GM12874 (cell line): ENCODE measurements at regions not wholly inside any gene's neighbourhood (a gene's known extent, or its start where the extent isn't known, plus 50 kb on each side); places are given as distances from the start of the nearest gene placed in this dataset.

Experiments used
- TF ChIP-seq, protein P1 (sequence below): IDR thresholded peaks from 2 replicates; pipeline ENCODE4 v1.5.1; 2011; ENCODE audit warnings: low read depth, mild to moderate bottlenecking, control low read depth, low read length, moderate library complexity; ENCODE audit not compliant: insufficient read depth

GRCh38 chr11:13216019-13216710 lies 61.4 kb upstream of the BMAL1 start:
- TF ChIP-seq, protein P1, sequence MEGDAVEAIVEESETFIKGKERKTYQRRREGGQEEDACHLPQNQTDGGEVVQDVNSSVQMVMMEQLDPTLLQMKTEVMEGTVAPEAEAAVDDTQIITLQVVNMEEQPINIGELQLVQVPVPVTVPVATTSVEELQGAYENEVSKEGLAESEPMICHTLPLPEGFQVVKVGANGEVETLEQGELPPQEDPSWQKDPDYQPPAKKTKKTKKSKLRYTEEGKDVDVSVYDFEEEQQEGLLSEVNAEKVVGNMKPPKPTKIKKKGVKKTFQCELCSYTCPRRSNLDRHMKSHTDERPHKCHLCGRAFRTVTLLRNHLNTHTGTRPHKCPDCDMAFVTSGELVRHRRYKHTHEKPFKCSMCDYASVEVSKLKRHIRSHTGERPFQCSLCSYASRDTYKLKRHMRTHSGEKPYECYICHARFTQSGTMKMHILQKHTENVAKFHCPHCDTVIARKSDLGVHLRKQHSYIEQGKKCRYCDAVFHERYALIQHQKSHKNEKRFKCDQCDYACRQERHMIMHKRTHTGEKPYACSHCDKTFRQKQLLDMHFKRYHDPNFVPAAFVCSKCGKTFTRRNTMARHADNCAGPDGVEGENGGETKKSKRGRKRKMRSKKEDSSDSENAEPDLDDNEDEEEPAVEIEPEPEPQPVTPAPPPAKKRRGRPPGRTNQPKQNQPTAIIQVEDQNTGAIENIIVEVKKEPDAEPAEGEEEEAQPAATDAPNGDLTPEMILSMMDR = no peak

- TF ChIP-seq, protein P1 = no peak
Observed at GRCh38 chr11:13216711-13217075, 60.9 kb upstream of the BMAL1 start.

GRCh38 chr11:13220148-13220547 lies 57.4 kb upstream of the BMAL1 start:
- TF ChIP-seq, protein P1 = no peak

DNA sequence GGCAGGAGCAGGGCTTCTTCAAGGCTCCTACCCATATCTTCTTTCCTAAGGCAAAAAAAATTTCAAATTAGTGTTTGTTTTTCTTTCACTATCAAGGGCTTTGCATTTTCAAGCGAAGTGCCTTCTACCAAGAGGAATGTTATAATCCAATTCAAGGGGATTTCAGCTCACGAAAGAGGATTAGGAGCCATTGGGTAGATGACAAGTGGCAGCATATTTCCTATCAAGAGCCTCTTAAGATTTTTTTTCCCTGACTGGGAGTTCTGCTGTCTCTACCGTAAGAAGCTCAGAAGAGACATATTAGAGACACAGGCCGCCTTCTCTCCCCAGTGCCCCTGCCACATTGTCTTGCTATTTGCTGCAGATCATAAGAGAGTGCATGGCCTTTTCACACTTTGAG lies 55.9 kb upstream of the BMAL1 start:
- TF ChIP-seq, protein P1 = no peak

GRCh38 chr11:13222285-13222684 lies 55.3 kb upstream of the BMAL1 start:
- TF ChIP-seq, protein P1 = no peak

DNA sequence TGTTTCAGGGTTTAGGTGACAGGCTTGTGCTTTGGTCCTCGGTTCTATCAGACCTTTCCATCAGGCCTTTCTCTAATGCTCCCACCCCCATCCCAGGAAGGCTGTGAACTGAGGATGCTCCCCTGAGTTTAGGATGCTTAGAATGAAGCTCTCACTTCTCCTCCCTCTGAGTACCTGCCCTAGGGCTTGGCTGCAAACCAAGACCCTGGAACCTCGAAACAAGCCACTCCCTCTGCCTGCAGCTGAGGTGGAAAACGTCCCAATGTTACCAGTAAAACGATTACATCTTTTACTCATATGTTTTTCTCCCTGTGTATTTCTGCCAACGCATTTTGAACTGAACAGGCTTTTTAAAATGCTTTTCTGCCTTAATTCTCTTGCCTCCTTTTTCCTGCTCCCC lies 54.5 kb upstream of the BMAL1 start:
- TF ChIP-seq, protein P1 = no peak

DNA sequence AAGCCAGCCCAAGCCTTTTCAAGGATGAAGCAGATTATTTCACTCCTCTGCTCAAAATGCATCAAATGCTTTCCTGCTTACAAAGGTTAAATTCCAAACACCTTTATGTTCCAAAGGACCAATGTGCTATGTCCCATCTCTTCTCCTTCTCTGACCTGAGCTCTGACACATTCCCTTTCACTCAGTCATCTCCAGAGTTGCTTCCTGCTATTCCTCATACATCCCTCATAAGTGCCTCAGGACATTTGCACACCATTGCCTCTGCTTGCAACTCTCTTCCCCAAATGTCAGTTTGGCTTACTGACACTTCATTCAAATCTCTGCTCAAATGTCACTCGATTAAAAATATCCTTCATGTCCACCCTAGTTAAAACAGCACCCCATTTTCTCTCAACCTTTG lies 53.3 kb upstream of the BMAL1 start:
- TF ChIP-seq, protein P1 = no peak
